PFSK-1 (cell line): ENCODE measurements at regions not wholly inside any gene's neighbourhood (a gene's known extent, or its start where the extent isn't known, plus 50 kb on each side); places are given as distances from the start of the nearest gene placed in this dataset.

Experiments
- FOXP2 ChIP-seq: optimal IDR thresholded peaks from 2 replicates; pipeline ENCODE3; 2011; ENCODE audit warnings: borderline replicate concordance, control low read depth, inconsistent platforms; ENCODE audit not compliant: insufficient read depth; ENCODE audit errors: extremely low read length, extremely low read depth
- POLR2AphosphoS5 ChIP-seq: IDR thresholded peaks from 2 replicates; pipeline ENCODE4 v1.6.1; 2012; ENCODE audit warnings: low read depth, mild to moderate bottlenecking, control low read depth, low read length, moderate library complexity
- SIN3A ChIP-seq: IDR thresholded peaks from 2 replicates; pipeline ENCODE4 v1.6.1; 2012; ENCODE audit warnings: mild to moderate bottlenecking, low read length, moderate library complexity, borderline replicate concordance; ENCODE audit not compliant: insufficient read depth
- TAF1 ChIP-seq: IDR thresholded peaks from 2 replicates; pipeline ENCODE4 v1.6.1; 2012; ENCODE audit warnings: low read length, control low read depth, borderline replicate concordance; ENCODE audit not compliant: insufficient read depth
- TF ChIP-seq, protein P1 (sequence below), 2 experiments: IDR thresholded peaks; 2 replicates each; pipeline versions ENCODE4 v1.6.1 to v1.8.0; 2011 to 2012; ENCODE audit warnings: low read depth in 2 of 2, low read length in 2 of 2, control low read depth in 1 of 2, inconsistent platforms in 1 of 2, mild to moderate bottlenecking in 1 of 2, moderate library complexity in 1 of 2; ENCODE audit not compliant: insufficient read depth in 1 of 2

DNA sequence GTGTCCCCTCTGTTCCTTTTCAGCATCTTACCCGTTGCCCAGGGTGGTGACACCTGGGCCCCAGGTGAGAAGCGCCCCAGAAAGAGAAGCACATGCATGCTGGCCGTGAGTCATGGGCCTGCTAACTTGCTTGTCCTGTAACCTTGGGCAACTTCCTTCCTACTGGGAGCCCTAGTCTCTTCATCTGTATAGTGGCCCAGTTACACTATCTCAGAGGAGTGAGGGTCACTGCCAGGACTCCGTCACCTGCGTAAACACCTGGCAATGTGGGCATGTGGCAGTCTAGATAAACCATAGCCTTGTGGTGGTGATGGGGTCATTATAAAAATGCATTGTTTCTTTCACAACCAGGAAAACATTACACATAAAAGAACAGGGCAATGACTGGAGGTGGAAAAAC is 125.2 kb downstream of the SLC25A47 start:
- TF ChIP-seq SIN3A (no peak), POLR2AphosphoS5 (no peak), FOXP2 (no peak), TAF1 (no peak)
- TF ChIP-seq, protein P1, sequence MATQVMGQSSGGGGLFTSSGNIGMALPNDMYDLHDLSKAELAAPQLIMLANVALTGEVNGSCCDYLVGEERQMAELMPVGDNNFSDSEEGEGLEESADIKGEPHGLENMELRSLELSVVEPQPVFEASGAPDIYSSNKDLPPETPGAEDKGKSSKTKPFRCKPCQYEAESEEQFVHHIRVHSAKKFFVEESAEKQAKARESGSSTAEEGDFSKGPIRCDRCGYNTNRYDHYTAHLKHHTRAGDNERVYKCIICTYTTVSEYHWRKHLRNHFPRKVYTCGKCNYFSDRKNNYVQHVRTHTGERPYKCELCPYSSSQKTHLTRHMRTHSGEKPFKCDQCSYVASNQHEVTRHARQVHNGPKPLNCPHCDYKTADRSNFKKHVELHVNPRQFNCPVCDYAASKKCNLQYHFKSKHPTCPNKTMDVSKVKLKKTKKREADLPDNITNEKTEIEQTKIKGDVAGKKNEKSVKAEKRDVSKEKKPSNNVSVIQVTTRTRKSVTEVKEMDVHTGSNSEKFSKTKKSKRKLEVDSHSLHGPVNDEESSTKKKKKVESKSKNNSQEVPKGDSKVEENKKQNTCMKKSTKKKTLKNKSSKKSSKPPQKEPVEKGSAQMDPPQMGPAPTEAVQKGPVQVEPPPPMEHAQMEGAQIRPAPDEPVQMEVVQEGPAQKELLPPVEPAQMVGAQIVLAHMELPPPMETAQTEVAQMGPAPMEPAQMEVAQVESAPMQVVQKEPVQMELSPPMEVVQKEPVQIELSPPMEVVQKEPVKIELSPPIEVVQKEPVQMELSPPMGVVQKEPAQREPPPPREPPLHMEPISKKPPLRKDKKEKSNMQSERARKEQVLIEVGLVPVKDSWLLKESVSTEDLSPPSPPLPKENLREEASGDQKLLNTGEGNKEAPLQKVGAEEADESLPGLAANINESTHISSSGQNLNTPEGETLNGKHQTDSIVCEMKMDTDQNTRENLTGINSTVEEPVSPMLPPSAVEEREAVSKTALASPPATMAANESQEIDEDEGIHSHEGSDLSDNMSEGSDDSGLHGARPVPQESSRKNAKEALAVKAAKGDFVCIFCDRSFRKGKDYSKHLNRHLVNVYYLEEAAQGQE (IDR thresholded peaks at IDR 0.05; ENCODE audit: insufficient read depth in 1 of 2, low read depth in 2 of 2, low read length in 2 of 2) = no peak

- TF ChIP-seq SIN3A (no peak), POLR2AphosphoS5 (no peak), TAF1 (no peak), FOXP2 (no peak)
- TF ChIP-seq, protein P1 (IDR thresholded peaks at IDR 0.05; ENCODE audit: insufficient read depth in 1 of 2, low read depth in 2 of 2, low read length in 2 of 2) = no peak
Observed at GRCh38 chr14:100449225-100449987, 126.3 kb downstream of the SLC25A47 start.

DNA sequence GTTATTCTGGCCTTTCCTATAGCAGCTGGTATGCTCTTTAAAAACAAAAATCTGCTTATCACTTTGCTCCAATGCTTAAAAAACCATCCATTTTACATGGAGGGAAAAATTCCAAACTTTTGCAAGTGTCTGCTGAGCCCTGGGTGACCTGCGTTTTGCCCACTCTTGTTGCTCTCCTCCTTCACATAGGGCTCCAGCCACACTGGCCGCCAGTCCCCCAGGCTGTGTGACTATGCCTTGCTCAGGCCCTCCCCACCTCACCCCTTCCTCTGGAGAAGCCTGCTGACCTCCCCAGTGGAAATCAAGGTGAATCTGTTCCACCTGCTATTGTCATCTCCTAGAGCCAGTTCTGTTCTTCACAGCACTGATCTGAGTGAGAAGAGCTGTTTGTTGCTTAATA is 126.9 kb downstream of the SLC25A47 start:
- TF ChIP-seq, protein P1 (IDR thresholded peaks at IDR 0.05; ENCODE audit: insufficient read depth in 1 of 2, low read depth in 2 of 2, low read length in 2 of 2) = no peak
- TF ChIP-seq FOXP2 (no peak), TAF1 (no peak), SIN3A (no peak), POLR2AphosphoS5 (no peak)

- TF ChIP-seq FOXP2 (no peak), POLR2AphosphoS5 (no peak), TAF1 (no peak)
- TF ChIP-seq, protein P1 (IDR thresholded peaks at IDR 0.05; ENCODE audit: insufficient read depth in 1 of 2, low read depth in 2 of 2, low read length in 2 of 2) = no peak
Observed at GRCh38 chr14:100450736-100451135, 127.6 kb downstream of the SLC25A47 start.

DNA sequence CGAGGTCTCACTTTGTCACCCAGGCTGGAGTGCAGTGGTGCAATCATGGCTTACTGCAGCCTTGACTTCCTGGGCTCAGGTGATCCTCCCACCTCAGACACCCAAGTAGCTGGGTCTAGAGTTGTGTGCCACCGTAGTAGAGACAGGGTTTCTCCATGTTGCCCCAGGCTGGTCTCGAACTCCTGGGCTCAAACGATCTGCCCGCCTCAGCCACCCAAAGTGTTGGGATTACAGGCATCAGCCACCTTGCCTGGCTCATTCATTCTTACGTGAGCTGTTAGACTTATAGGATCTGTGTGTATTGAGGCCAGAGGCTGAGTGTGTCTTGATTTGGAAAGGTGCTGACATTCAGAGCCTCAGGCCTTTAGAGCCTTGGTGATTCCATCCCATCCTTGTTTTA is 128.1 kb downstream of the SLC25A47 start:
- TF ChIP-seq SIN3A (no peak), TAF1 (no peak), POLR2AphosphoS5 (no peak)
